GM19397 (cell line): ENCODE measurements at regions not wholly inside any gene's neighbourhood (a gene's known extent, or its start where the extent isn't known, plus 50 kb on each side); places are given as distances from the start of the nearest gene placed in this dataset.
"Not testable (repeated sequence)": the region's sequence is repeated elsewhere in the genome, so short reads cannot be mapped to it uniquely, and the experiment has no call there.

ENCODE experiments used
- ATAC-seq: cut with Tn5 transposase; IDR thresholded peaks from one replicate; pipeline ENCODE4 v1.9.1; 2021; ENCODE audit warnings: mild to moderate bottlenecking, moderate library complexity; ENCODE audit not compliant: unreplicated experiment

GRCh38 chr3:26472345-26472744, 150.2 kb upstream of the LRRC3B start:
- no peak for ATAC-seq

- ATAC-seq: no peak
These were observed 147.9 kb upstream of the LRRC3B start for GRCh38 chr3:26474706-26475105.

- no peak for ATAC-seq
These were observed 142.2 kb upstream of the LRRC3B start for GRCh38 chr3:26480377-26480776.

GRCh38 chr3:26484140-26484539, 138.4 kb upstream of the LRRC3B start:
- no peak for ATAC-seq

GRCh38 chr3:26498271-26498670, 124.3 kb upstream of the LRRC3B start:
- no peak for ATAC-seq

GRCh38 chr3:26505399-26505798, 117.2 kb upstream of the LRRC3B start:
- no peak for ATAC-seq

GRCh38 chr3:26514445-26515029, 108.0 kb upstream of the LRRC3B start:
- ATAC-seq: not testable (repeated sequence)

- ATAC-seq: no peak
These were observed 107.2 kb upstream of the LRRC3B start for GRCh38 chr3:26515351-26515750.

- no peak for ATAC-seq
These were observed 101.3 kb upstream of the LRRC3B start for GRCh38 chr3:26521261-26521660.

- ATAC-seq: no peak
These were observed 99.7 kb upstream of the LRRC3B start for GRCh38 chr3:26522919-26523318.

- ATAC-seq: no peak
These were observed 97.6 kb upstream of the LRRC3B start for GRCh38 chr3:26525013-26525412.

- no peak for ATAC-seq
These were observed 87.4 kb upstream of the LRRC3B start for GRCh38 chr3:26535151-26535550.

- ATAC-seq: no peak
These were observed 85.6 kb upstream of the LRRC3B start for GRCh38 chr3:26536955-26537354.

- ATAC-seq: no peak
These were observed 72.2 kb upstream of the LRRC3B start for GRCh38 chr3:26550413-26550812.

GRCh38 chr3:26556637-26557036, 65.9 kb upstream of the LRRC3B start:
- no peak for ATAC-seq

- ATAC-seq: no peak
These were observed 64.3 kb upstream of the LRRC3B start for GRCh38 chr3:26558257-26558656.

- ATAC-seq: no peak
These were observed 63.3 kb upstream of the LRRC3B start for GRCh38 chr3:26559227-26559626.

GRCh38 chr3:26560081-26560480, 62.5 kb upstream of the LRRC3B start:
- no peak for ATAC-seq

GRCh38 chr3:26562021-26562768, 60.4 kb upstream of the LRRC3B start:
- ATAC-seq: no peak
